Posterior vena cava (tissue), 2 donors: ENCODE measurements at regions not wholly inside any gene's neighbourhood (a gene's known extent, or its start where the extent isn't known, plus 50 kb on each side); places are given as distances from the start of the nearest gene placed in this dataset.

Experiments used
- DNase-seq: peaks from one replicate; pipeline ENCODE4 v3.0.0-alpha.2; 2020; ENCODE audit warnings: low spot score
- intact Hi-C, 2 donors: fragments of 100-400 bp; cut with DNase I; formaldehyde crosslinking; loops; one replicate each; pipeline versions ENCODE4 v1.14.1 to v1.14.2; 2022 to 2023
- donor health status: DM: yes; HTN: yes; CAD: no.
- donor health status: DM: yes; HTN: yes; CAD: no.

- intact Hi-C loops: no loop called here
- DNase-seq: no peak
Measured at GRCh38 chr6:44052419-44053023, 74.7 kb downstream of the MRPL14 start.

DNA sequence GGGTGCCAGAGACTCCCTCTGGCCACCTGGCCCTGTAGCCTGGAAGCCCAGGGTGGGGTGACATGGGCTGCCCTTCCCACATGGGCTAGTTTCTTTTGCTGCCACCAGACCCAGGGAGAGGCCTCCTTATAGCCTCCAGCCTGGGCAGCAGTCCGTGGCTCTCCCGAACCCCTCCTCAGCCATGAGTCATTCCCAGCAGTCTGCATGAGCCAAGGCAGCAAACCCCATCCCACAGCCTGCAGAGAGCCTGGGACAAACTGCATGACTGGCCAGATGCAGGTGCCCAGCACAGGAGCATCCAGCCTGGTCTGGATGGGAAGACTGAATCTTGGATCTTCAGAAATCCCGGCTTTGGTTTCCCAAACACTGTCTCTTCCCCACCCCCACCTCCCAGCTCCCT lies 75.7 kb downstream of the MRPL14 start:
- DNase-seq: no peak
- intact Hi-C loops: no loop called here

GRCh38 chr6:44050872-44051505 lies 76.3 kb downstream of the MRPL14 start:
- no peak for DNase-seq
- intact Hi-C loops: no loop called here

GRCh38 chr6:44049989-44050871 lies 77.0 kb downstream of the MRPL14 start:
- no peak for DNase-seq
- intact Hi-C loops: no loop called here

DNA sequence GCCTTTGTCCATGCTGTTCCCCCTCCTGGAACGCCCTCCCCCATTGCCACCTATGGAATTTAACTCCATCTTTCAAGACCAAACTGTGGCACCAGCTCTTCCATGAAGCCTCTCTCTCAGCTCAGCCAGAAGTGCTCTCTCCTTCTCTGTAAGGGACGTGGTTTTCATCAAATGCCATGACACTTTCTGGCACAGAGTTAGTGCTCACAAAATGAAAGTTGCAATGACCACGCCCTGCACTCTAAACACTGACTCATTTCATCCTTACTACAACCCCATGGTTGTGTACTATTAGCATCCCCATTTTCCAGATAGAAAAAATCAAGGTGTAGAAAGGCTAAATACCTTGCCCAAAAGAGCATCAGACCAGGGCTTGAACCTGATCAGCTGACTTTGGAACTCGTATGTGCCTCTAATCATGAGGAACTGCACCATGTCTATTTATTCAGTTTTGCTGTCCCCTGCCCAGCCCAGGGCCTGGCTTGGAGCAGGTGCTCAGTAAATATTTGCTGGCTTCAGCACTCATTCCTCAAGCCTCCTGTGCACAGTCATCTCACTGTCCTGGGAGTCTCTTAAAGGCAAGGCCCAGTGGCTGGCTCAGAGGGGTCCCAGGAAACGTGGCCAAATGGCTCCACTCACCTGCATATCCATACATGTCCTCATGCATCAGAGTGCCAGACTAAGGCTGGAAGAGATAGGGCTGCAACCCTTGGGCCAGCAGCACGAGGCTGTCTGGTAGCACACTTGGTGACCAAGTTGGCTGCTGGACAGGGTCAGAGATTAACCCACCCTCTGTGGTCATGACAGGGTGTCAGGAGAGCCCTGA lies 77.9 kb downstream of the MRPL14 start:
- intact Hi-C loops: no loop called here
- DNase-seq: no peak

- intact Hi-C loops: no loop called here
- no peak for DNase-seq
Measured at GRCh38 chr6:44048277-44048676, 79.0 kb downstream of the MRPL14 start.

GRCh38 chr6:44047801-44048200 lies 79.5 kb downstream of the MRPL14 start:
- DNase-seq: no peak
- intact Hi-C loops: no loop called here

- no peak for DNase-seq
- intact Hi-C loops: no loop called here
Measured at GRCh38 chr6:44047179-44047546, 80.1 kb downstream of the MRPL14 start.

DNA sequence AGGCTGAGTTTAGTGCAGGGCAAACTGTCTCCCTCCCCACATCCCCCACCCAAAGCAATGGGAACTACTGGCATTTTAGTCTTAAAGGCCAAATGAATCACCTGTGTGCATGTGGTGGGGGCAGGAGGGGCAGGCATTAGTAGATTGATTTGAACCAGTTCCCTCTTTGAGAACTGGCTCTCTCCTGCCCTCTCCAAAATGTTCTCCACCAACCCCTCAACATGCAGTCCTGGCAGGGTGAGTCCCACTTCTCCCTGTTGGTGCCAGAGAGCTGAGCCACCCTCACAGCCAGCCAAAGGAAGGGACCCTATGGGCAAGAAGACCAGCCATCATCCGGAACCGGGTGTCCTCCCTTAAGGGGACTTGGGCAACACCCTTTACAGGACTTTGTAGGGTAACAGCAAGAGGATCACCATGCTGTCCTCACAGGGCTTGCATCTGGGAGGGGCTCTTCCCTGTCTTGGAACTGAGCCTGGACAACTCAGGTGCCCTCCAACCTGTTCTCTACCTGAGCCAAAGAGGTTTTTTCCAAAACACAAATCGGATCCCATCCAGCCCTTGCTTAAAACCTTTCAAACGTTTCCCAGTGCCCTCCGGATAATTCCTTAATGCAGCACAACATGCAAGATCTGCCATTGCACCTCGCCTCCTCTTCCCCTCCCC lies 80.6 kb downstream of the MRPL14 start:
- DNase-seq: no peak
- intact Hi-C loops: no loop called here

- no peak for DNase-seq
- intact Hi-C loops: loop anchor here in 1 of 2 donors (1.0 kb wide), 1 partner anchor 15 kb away; no protein-coding TSS in a partner anchor
Measured at GRCh38 chr6:44045672-44046015, 81.6 kb downstream of the MRPL14 start.

GRCh38 chr6:44044940-44045671 lies 82.1 kb downstream of the MRPL14 start:
- DNase-seq: no peak
- intact Hi-C loops: loop anchor here in 1 of 2 donors (1.0 kb wide), 1 partner anchor 15 kb away; no protein-coding TSS in a partner anchor

DNA sequence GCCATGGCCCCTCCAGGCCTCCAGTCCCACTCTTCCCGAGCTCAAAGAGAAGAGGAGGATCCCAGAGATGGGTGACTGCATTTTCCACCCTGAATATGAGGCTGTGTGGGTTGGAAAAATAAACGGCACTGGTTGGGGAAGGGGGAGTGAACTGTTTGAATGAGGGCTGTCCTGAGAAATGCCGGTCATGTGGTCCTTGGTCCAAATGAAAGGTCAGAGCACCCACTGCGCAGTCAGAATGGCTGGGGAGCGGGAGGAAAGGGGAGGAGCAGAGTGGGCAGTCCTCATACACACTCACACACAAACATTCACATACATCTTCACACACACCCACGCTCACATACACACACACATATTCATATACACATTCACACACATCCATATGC lies 83.1 kb downstream of the MRPL14 start:
- intact Hi-C loops: no loop called here
- DNase-seq: no peak

GRCh38 chr6:44043479-44044153 lies 83.6 kb downstream of the MRPL14 start:
- intact Hi-C loops: no loop called here
- no peak for DNase-seq

GRCh38 chr6:44042989-44043478 lies 84.2 kb downstream of the MRPL14 start:
- DNase-seq: no peak
- intact Hi-C loops: no loop called here

GRCh38 chr6:44042261-44042988 lies 84.8 kb downstream of the MRPL14 start:
- no peak for DNase-seq
- intact Hi-C loops: no loop called here

- peak; percentile 86 for DNase-seq
- intact Hi-C loops: no loop called here
Measured at GRCh38 chr6:44041461-44042260, 85.6 kb downstream of the MRPL14 start.
